HCT116 (cell line): ENCODE measurements at regions not wholly inside any gene's neighbourhood (a gene's known extent, or its start where the extent isn't known, plus 50 kb on each side); places are given as distances from the start of the nearest gene placed in this dataset.

Source experiments
- POLR2A ChIP-seq: IDR thresholded peaks from 2 replicates; pipeline ENCODE4 v1.7.0; 2011; ENCODE audit warnings: borderline replicate concordance; ENCODE audit not compliant: insufficient read depth, insufficient read length; ENCODE audit errors: extremely low read depth
- TF ChIP-seq, protein P1 (sequence below), 3 experiments: fragments of 200-600 bp in 1 of 3; sonication (generic) in 1 of 3; IDR thresholded peaks in 2 of 3; conservative IDR thresholded peaks in 1 of 3; 2 replicates each; pipeline ENCODE4 v1.5.1; 2012 to 2017; ENCODE audit warnings: low read depth in 2 of 3, low read length in 2 of 3, antibody characterized with exemption in 1 of 3, borderline replicate concordance in 1 of 3, control low read depth in 1 of 3, mild to moderate bottlenecking in 1 of 3, mixed read lengths in 1 of 3, mixed run types in 1 of 3, moderate library complexity in 1 of 3; ENCODE audit not compliant: insufficient read depth in 1 of 3

DNA sequence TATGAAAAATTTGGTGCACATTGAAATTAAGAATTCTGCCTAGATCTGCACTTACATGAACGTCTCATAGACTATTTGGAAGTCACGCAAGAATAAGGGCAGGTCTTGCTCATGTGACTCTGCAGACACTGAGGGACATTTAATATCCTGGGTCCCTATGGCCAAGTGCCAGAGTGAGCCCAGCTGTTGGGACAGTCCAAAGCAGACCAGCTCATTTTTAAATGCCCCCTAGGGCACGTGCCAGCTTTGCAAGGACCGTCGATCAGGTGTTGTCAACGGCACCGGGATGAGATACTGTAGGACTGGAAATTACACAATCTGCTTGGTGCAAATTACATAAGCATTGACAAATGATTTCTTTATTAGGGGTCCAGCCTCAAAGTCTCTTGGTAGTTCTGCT is 293.6 kb downstream of the TEX29 start:
- TF ChIP-seq POLR2A: no peak
- TF ChIP-seq, protein P1, sequence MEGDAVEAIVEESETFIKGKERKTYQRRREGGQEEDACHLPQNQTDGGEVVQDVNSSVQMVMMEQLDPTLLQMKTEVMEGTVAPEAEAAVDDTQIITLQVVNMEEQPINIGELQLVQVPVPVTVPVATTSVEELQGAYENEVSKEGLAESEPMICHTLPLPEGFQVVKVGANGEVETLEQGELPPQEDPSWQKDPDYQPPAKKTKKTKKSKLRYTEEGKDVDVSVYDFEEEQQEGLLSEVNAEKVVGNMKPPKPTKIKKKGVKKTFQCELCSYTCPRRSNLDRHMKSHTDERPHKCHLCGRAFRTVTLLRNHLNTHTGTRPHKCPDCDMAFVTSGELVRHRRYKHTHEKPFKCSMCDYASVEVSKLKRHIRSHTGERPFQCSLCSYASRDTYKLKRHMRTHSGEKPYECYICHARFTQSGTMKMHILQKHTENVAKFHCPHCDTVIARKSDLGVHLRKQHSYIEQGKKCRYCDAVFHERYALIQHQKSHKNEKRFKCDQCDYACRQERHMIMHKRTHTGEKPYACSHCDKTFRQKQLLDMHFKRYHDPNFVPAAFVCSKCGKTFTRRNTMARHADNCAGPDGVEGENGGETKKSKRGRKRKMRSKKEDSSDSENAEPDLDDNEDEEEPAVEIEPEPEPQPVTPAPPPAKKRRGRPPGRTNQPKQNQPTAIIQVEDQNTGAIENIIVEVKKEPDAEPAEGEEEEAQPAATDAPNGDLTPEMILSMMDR (IDR thresholded peaks at IDR 0.05 in 2 of 3, conservative IDR thresholded peaks at IDR 0.05 in 1 of 3; ENCODE audit: borderline replicate concordance in 1 of 3, insufficient read depth in 1 of 3, low read depth in 2 of 3, low read length in 2 of 3): no peak
